ENCODE measurements at regions not wholly inside any gene's neighbourhood (a gene's known extent, or its start where the extent isn't known, plus 50 kb on each side); places are given as distances from the start of the nearest gene placed in this dataset.

GRCh38 chr18:67590571-67591141 is 74.1 kb upstream of the DSEL start:
- no peak for DNase-seq (ENCODE audit: low read depth)

DNA sequence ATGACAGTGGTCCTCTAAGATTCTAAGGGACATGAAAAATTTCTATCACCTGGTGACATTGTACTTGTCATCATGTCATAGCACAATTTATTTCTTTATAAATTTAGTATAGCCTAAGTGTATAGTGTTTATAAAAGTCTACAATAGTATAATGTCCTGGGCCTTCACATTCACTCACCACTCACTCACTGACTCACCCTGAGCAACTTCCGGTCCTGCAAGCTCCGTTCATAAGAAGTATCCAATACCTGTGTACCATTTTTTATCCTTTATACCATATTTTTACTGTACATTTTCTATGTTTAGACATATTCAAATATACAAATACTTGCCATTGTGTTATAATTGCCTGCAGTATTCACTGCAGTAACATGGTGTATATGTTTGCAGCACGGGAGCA is 72.8 kb upstream of the DSEL start:
- no peak for DNase-seq (ENCODE audit: low read depth)

DNA sequence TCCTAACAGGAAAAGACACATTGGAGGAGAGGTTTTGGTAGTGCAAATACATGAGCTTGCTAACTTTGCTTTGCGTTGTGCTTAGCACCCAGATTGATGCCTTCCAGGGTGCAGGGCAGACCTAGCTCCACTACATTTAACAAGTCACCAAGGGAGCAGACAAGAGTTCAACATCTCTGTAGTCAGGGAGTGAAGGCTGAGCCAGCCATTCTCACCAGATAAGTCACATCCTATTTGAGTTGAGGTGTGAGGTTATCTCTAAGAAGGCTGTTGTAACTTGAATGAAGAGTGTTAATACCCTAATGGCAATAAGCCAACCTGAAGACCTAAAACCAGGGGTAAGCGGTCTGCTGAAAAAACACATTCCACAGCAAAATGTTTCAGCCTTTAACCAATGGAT is 69.6 kb upstream of the DSEL start:
- DNase-seq (ENCODE audit: low read depth), result no peak

DNA sequence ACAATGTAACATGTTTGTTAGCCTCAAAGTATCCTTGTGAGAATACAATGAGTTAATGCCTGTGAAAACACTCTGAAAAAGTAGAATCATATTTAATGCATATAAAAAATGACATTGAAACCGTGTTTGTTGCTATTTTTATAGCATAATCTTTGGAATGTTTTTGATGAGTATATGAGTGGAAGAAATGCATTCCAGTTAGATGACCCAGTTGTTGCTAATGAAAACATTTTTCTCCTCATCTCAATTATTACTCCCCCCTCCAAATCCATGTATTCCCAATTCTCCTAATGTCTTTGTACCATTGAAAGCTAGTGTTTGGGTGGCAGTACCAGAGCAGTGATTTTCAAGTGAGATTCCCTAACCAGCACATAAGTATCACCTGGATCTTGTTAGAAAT is 67.1 kb upstream of the DSEL start:
- DNase-seq (ENCODE audit: low read depth), result no peak

GRCh38 chr18:67582488-67582887 is 66.0 kb upstream of the DSEL start:
- DNase-seq (ENCODE audit: low read depth), result no peak

DNA sequence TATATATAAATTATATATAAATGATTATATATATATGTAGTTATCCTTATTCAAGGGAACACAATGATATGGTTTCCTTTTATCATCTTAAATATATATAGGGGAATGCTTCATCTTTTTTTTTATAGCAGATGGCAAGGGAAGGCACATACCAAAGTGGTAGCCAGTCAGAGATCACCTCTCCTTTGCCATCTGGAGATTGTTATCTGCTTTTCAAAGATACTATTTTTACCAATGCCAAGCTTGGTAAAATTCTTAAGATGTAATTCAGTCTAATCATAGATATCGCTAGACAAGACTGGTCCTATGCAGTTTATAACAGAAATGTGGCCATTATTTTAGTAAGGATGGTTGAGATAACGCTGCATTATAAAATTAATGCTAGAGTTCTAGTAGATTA is 64.7 kb upstream of the DSEL start:
- no peak for DNase-seq (ENCODE audit: low read depth)

DNA sequence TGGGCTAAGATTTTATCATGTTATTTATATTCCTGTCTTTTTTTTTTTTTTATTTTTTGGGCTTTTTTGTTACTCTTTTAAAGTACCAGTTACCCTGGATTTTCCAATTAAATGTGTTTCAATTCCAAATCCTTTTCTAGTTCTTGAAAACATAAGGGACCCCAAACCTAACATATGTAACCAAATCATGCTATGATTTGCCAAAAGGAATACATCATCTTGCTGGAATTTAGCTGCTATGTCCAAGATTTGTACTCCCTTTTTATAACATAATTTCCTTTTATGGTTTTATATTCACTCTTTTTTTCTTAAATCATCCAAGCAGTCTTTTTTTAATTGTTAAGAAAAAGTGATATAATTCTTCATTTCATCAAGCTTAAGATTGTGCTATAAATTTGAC is 60.9 kb upstream of the DSEL start:
- no peak for DNase-seq (ENCODE audit: low read depth)

GRCh38 chr18:67574749-67575148 is 58.2 kb upstream of the DSEL start:
- DNase-seq (ENCODE audit: low read depth), result no peak

DNA sequence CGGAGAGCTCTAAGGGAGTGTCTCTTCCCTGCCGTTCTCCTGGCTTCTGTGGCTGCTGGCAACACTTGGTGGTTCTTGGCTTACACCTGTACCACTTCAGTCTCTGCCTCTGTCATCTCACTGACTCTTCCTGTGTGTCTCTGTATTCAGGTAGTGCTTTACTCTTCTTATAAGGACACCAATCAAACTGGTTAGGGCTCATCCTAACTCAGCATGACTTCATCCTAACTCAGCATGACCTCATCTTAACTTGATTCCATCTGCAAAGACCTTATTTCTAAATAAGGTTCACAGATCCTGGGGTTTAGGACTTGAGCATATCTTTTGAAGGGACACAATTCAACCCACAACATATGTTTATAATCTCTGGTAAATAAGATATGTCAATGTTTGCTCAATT is 51.6 kb upstream of the DSEL start:
- no peak for DNase-seq (ENCODE audit: low read depth)

Data from RPMI7951 (cell line).